Mesendoderm (in vitro differentiated cells): ENCODE measurements at regions not wholly inside any gene's neighbourhood (a gene's known extent, or its start where the extent isn't known, plus 50 kb on each side); places are given as distances from the start of the nearest gene placed in this dataset.

Source experiments
- DNase-seq: peaks from one replicate; pipeline ENCODE4 v3.0.0; 2013
- H2AK5ac ChIP-seq: 2 replicates; pipeline ENCODE4 v1.6.1; 2013; ENCODE audit warnings: low read length, inconsistent platforms
- H2BK120ac ChIP-seq: 2 replicates; pipeline ENCODE4 v1.6.1; 2013; ENCODE audit warnings: low read depth, mild to moderate bottlenecking, low read length, moderate library complexity, mixed read lengths
- H2BK15ac ChIP-seq: replicated peaks from 2 replicates; pipeline ENCODE4 v1.6.1; 2013; ENCODE audit warnings: low read depth, mild to moderate bottlenecking, moderate library complexity
- H2BK5ac ChIP-seq: 2 replicates; pipeline ENCODE4 v1.6.1; 2013; ENCODE audit warnings: low read length, inconsistent platforms
- H3K18ac ChIP-seq: 2 replicates; pipeline ENCODE4 v1.6.1; 2013; ENCODE audit warnings: mild to moderate bottlenecking, low read length, mixed read lengths
- H3K23ac ChIP-seq: one replicate; pipeline ENCODE4 v1.6.1; 2013; ENCODE audit warnings: low read length
- H3K27ac ChIP-seq: 2 replicates; pipeline ENCODE4 v1.5.1; 2013; ENCODE audit warnings: low read depth, mild to moderate bottlenecking, inconsistent platforms, low read length, moderate library complexity
- H3K27me3 ChIP-seq: 2 replicates; pipeline ENCODE4 v1.6.1; 2013; ENCODE audit warnings: low read length, control low read depth, mild to moderate bottlenecking, inconsistent platforms; ENCODE audit not compliant: insufficient read depth, poor library complexity
- H3K36me3 ChIP-seq: 2 replicates; pipeline ENCODE4 v1.6.1; 2013; ENCODE audit warnings: low read length, inconsistent platforms; ENCODE audit not compliant: control insufficient read depth, insufficient read depth
- H3K4ac ChIP-seq: one replicate; pipeline ENCODE4 v1.6.1; 2013; ENCODE audit warnings: low read depth, mild to moderate bottlenecking, low read length, moderate library complexity
- H3K4me1 ChIP-seq: 2 replicates; pipeline ENCODE4 v1.6.1; 2013; ENCODE audit warnings: low read depth, low read length, inconsistent platforms; ENCODE audit not compliant: control insufficient read depth
- H3K4me2 ChIP-seq: 2 replicates; pipeline ENCODE4 v1.6.1; 2013; ENCODE audit warnings: low read length
- H3K4me3 ChIP-seq: 2 replicates; pipeline ENCODE4 v1.5.1; 2013; ENCODE audit warnings: mild to moderate bottlenecking, low read length
- H3K56ac ChIP-seq: one replicate; pipeline ENCODE4 v1.6.1; 2013; ENCODE audit warnings: low read length
- H3K79me1 ChIP-seq: 2 replicates; pipeline ENCODE4 v1.6.1; 2013; ENCODE audit warnings: low read length, inconsistent platforms
- H3K79me2 ChIP-seq: 2 replicates; pipeline ENCODE4 v1.6.1; 2013; ENCODE audit warnings: mild to moderate bottlenecking, low read length; ENCODE audit not compliant: control insufficient read depth, insufficient read depth
- H3K9ac ChIP-seq: 2 replicates; pipeline ENCODE4 v1.6.1; 2013; ENCODE audit warnings: low read length, inconsistent platforms
- H4K5ac ChIP-seq: one replicate; pipeline ENCODE4 v1.6.1; 2013; ENCODE audit warnings: low read length
- H4K8ac ChIP-seq: one replicate; pipeline ENCODE4 v1.6.1; 2013; ENCODE audit warnings: low read depth, mild to moderate bottlenecking, control low read depth, low read length, moderate library complexity
- WGBS: extraction: QIAGEN DNeasy Blood & Tissue Kit; methylation state at CpG from one replicate; pipeline ENCODE4 v1.1.7; 2013; ENCODE audit warnings: low lambda C conversion rate, missing lambda C conversion rate; ENCODE audit not compliant: insufficient coverage; ENCODE audit errors: extremely low coverage; 5-methylcytosine and 5-hydroxymethylcytosine counted together

DNA sequence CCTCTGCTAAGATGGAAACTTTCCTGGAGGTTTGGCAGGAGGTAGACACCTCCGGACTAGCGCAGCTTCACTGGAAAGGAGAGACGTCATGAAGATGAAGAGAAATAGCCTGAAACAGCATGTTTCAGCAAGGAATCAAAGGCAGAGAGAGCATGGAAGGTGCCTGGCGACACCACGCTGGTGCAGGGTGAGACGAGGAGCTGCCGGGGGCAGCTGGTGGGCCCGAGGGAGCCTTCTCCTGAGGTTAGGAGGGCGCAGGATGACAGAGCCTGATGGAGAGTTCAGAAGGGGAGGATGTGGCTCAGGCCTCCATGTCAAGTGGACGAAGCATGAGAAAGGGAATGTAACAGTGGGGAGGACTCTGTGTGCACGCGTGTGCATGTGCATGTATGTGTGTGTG lies 113.6 kb downstream of the TPRA1 start:
- Histone ChIP-seq H3K36me3 (no peaks in the 10 kb centered on the region), H2BK120ac (no peak overlapping the region), H2BK5ac (no peak overlapping the region), H3K56ac (no peak overlapping the region), H3K18ac (no peak overlapping the region), H4K8ac (no peak overlapping the region), H3K4me3 (no peak overlapping the region), H3K4me2 (no peak overlapping the region), H3K79me2 (no peaks in the 10 kb centered on the region), H2AK5ac (no peak overlapping the region), H4K5ac (no peak overlapping the region), H2BK15ac (no peak overlapping the region), H3K79me1 (no peaks in the 10 kb centered on the region), H3K23ac (no peak overlapping the region), H3K27ac (no peak overlapping the region), H3K27me3 (no peaks in the 10 kb centered on the region), H3K4ac (no peak overlapping the region), H3K4me1 (no peaks in the 10 kb centered on the region), H3K9ac (no peak overlapping the region)
- no CpG with 5 or more reads among the region's 12 CpGs for WGBS
- DNase-seq = no peak

- no peak overlapping the region for H2BK5ac ChIP-seq
- no peaks in the 10 kb centered on the region for H3K79me2 ChIP-seq
- H3K23ac ChIP-seq = no peak overlapping the region
- no peaks in the 10 kb centered on the region for H3K36me3 ChIP-seq
- H3K4me1 ChIP-seq = no peaks in the 10 kb centered on the region
- H3K56ac ChIP-seq = no peak overlapping the region
- no peak overlapping the region for H2BK120ac ChIP-seq
- H4K8ac ChIP-seq = no peak overlapping the region
- H3K27ac ChIP-seq = no peak overlapping the region
- H3K4me3 ChIP-seq = no peak overlapping the region
- WGBS = no CpG with 5 or more reads among the region's 6 CpGs
- H3K9ac ChIP-seq = no peak overlapping the region
- no peak overlapping the region for H2AK5ac ChIP-seq
- H4K5ac ChIP-seq = no peak overlapping the region
- no peak overlapping the region for H3K18ac ChIP-seq
- no peak overlapping the region for H2BK15ac ChIP-seq
- H3K27me3 ChIP-seq = no peaks in the 10 kb centered on the region
- no peak overlapping the region for H3K4me2 ChIP-seq
- H3K79me1 ChIP-seq = no peaks in the 10 kb centered on the region
- no peak overlapping the region for H3K4ac ChIP-seq
- DNase-seq = no peak
These were observed 114.4 kb downstream of the TPRA1 start for GRCh38 chr3:127475975-127476705.

DNA sequence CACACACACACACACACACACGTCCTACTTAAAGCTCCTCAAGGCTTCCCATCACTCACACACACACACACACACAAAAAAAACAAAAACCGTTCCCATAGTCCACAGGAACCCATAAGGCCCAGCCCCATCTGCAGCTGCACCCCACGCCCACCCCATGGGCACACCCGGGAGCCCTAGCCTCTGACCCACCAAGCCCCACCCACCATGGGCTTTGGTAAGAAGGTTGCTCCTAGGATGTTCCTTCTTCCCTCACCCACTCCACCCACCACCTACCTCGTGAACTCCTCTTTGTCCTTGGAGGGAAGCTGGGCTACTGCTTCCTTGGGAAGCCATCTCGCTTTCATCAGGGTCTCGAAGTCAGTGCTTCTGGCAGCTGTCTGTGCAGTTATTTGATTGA lies 115.1 kb downstream of the TPRA1 start:
- Histone ChIP-seq H2BK5ac (no peak overlapping the region), H3K56ac (no peak overlapping the region), H2BK15ac (no peak overlapping the region), H3K4me2 (no peak overlapping the region), H2AK5ac (no peak overlapping the region), H3K27ac (no peak overlapping the region), H3K27me3 (no peaks in the 10 kb centered on the region), H4K5ac (no peak overlapping the region), H3K36me3 (no peaks in the 10 kb centered on the region), H3K79me2 (no peaks in the 10 kb centered on the region), H3K4me3 (no peak overlapping the region), H3K23ac (no peak overlapping the region), H4K8ac (no peak overlapping the region), H3K18ac (no peak overlapping the region), H3K4ac (no peak overlapping the region), H3K4me1 (no peaks in the 10 kb centered on the region), H3K79me1 (no peaks in the 10 kb centered on the region), H2BK120ac (no peak overlapping the region), H3K9ac (no peak overlapping the region)
- DNase-seq = no peak
- WGBS = no CpG with 5 or more reads among the region's 7 CpGs

DNA sequence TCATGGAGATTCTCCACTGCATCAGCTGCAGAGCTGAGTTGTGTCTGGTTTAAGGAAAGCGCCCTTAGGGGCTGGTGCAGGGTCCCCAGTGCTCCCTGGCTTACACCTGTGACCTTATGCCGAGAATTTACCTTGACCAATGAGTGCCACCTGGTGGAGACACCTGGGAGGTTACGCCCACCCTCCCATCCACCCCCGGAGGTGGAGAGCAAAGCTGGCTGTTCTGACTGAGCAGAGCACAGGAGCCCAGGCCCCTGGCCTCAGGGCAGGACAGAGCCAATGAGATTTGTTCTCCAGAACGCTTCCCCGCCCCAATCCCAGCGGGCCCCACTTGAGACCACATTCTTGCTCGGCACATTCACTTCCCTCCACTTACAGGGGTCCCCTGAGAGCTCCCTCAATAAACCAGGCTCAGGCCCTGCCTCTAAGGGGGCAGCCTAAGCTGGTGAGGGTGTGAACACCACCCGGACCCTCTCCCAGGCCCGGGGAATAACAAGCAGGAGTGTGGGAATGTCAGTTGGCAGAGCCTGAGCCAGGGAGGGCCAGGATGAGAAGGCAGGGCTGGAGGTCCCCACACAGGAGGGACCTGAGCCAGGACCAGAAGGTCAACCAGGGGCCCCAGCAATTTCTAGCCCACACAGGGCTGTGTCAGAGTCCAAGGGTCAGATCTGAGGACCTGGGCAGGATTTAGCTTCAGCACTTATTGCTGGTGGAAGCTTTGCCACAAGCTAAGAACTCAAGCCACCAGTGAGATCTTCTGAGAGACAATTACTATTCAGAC lies 117.1 kb downstream of the TPRA1 start:
- Histone ChIP-seq H3K18ac (no peak overlapping the region), H3K36me3 (no peaks in the 10 kb centered on the region), H3K79me2 (no peaks in the 10 kb centered on the region), H3K4me3 (no peak overlapping the region), H4K8ac (no peak overlapping the region), H3K27ac (no peak overlapping the region), H3K4ac (no peak overlapping the region), H3K9ac (peak overlapping the region; percentile 6), H3K79me1 (no peaks in the 10 kb centered on the region), H2AK5ac (no peak overlapping the region), H2BK5ac (no peak overlapping the region), H3K27me3 (no peaks in the 10 kb centered on the region), H3K4me2 (no peak overlapping the region), H3K4me1 (no peaks in the 10 kb centered on the region), H4K5ac (no peak overlapping the region), H3K56ac (no peak overlapping the region), H3K23ac (no peak overlapping the region), H2BK120ac (no peak overlapping the region), H2BK15ac (no peak overlapping the region)
- no CpG with 5 or more reads among the region's 10 CpGs for WGBS
- peak; percentile 85 for DNase-seq

GRCh38 chr3:127472506-127472905 lies 118.0 kb downstream of the TPRA1 start:
- Histone ChIP-seq H3K36me3 (no peaks in the 10 kb centered on the region), H3K4ac (no peak overlapping the region), H4K8ac (no peak overlapping the region), H2AK5ac (no peak overlapping the region), H3K56ac (no peak overlapping the region), H3K4me2 (no peak overlapping the region), H4K5ac (no peak overlapping the region), H2BK15ac (no peak overlapping the region), H2BK5ac (no peak overlapping the region), H2BK120ac (no peak overlapping the region), H3K4me1 (no peaks in the 10 kb centered on the region), H3K27me3 (no peaks in the 10 kb centered on the region), H3K79me2 (no peaks in the 10 kb centered on the region), H3K79me1 (no peaks in the 10 kb centered on the region), H3K9ac (no peak overlapping the region), H3K23ac (no peak overlapping the region), H3K18ac (no peak overlapping the region), H3K27ac (no peak overlapping the region), H3K4me3 (no peak overlapping the region)
- no peak for DNase-seq
- no CpG with 5 or more reads among the region's 11 CpGs for WGBS
